SK-N-MC (cell line): ENCODE measurements at regions not wholly inside any gene's neighbourhood (a gene's known extent, or its start where the extent isn't known, plus 50 kb on each side); places are given as distances from the start of the nearest gene placed in this dataset.

Experiments
- DNase-seq: peaks from one replicate; pipeline ENCODE4 v3.0.0-alpha.2; 2011; ENCODE audit warnings: low read depth, low spot score
- H3K27ac ChIP-seq: fragments of 200-600 bp; sonication (generic); 2 replicates; pipeline ENCODE4 v1.5.1; 2016; ENCODE audit warnings: mixed run types
- H3K36me3 ChIP-seq: fragments of 200-600 bp; sonication (generic); 2 replicates; pipeline ENCODE4 v1.6.1; 2017; ENCODE audit warnings: antibody characterized with exemption, low read length, mixed read lengths; ENCODE audit not compliant: insufficient read depth
- H3K4me3 ChIP-seq: fragments of 200-600 bp; sonication (generic); 2 replicates; pipeline ENCODE4 v1.5.1; 2016
- H3K9ac ChIP-seq: fragments of 200-600 bp; sonication (generic); 2 replicates; pipeline ENCODE4 v1.8.0; 2017; ENCODE audit warnings: mixed run types, mixed read lengths; ENCODE audit not compliant: insufficient read length
- H3K9me3 ChIP-seq: fragments of 200-600 bp; sonication (generic); 2 replicates; pipeline ENCODE4 v1.6.1; 2017; ENCODE audit warnings: low read depth, mild to moderate bottlenecking, antibody characterized with exemption, low read length, moderate library complexity, mixed read lengths
- EZH2 ChIP-seq: fragments of 200-600 bp; sonication (generic); IDR thresholded peaks from one replicate; pipeline ENCODE4 v1.6.1; 2017; ENCODE audit warnings: antibody characterized with exemption
- FOXP2 ChIP-seq: optimal IDR thresholded peaks from 2 replicates; pipeline ENCODE3; 2011; ENCODE audit warnings: mild to moderate bottlenecking, moderate library complexity; ENCODE audit not compliant: insufficient read depth; ENCODE audit errors: extremely low read length, control extremely low read depth
- POLR2AphosphoS5 ChIP-seq: IDR thresholded peaks from 2 replicates; pipeline ENCODE4 v1.6.1; 2012; ENCODE audit warnings: mild to moderate bottlenecking, low read depth, low read length, borderline replicate concordance

DNA sequence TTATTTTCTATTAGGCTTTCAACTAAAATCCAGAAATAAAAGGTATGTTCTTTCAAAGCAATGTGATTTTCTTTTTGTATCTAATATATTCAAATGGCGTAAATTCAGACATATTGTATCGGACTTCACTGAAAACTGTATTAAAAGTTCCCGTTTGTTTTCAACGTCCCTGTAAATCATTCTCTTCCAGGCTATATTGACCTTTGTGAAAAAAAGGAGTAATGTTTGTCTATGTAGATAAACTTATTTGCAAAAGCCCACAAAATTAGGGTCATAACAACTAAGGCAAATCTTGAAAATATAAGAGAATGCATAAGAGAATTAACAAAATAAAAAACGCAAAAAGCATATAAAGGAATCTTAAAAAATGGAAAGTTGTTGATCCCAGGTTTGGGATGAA, 1492.4 kb downstream of the AACS start:
- DNase-seq: no peak
- H3K9ac ChIP-seq: no peak overlapping the region
- no peak overlapping the region for H3K4me3 ChIP-seq
- H3K36me3 ChIP-seq: no peaks in the 10 kb centered on the region
- no peak overlapping the region for H3K27ac ChIP-seq
- H3K9me3 ChIP-seq: no peaks in the 10 kb centered on the region
- TF ChIP-seq EZH2 (no peak), POLR2AphosphoS5 (no peak), FOXP2 (no peak)

DNA sequence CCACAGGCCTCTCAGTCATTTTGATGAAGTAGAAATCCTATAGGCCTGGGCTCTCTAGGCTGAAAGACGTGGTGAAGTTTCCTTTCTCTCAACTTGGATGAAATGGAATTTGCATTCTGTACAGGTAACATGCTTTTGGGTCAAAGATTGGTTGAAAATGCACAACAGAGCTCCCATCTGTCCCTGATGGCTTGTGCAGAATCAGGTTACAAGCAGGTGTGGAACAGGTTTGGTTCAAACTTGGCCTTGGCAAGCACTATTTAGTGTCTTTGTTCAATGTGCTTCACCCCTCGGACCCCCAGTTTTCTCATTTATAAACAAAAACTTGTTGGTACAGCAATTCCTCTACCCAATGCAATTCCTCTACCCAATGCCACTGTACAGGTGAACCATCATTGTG, 1493.0 kb downstream of the AACS start:
- no peak overlapping the region for H3K9ac ChIP-seq

DNA sequence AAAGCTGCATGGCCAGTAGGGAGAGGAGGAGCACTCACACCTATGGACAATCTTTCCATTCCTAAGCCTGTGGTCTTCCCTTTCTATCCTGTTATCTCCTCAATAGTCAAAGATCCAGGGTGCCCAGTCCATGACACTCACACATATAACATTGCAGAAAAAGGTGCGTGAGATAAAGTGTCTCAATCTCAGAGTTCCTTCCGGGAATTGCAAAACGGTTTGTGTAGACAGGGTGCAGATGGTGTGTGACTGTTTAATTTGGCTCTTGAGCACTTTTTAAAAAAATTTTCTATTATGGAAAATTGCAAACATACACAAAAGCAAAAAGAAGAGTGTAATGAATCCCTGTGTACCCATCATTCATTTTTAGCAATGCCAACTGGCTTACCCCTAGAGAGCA, 1493.6 kb downstream of the AACS start:
- Histone ChIP-seq H3K4me3 (no peak overlapping the region), H3K27ac (no peak overlapping the region), H3K36me3 (no peaks in the 10 kb centered on the region), H3K9me3 (no peaks in the 10 kb centered on the region), H3K9ac (no peak overlapping the region)
- no peak for DNase-seq
- TF ChIP-seq EZH2: no peak
- TF ChIP-seq POLR2AphosphoS5: no peak
- TF ChIP-seq FOXP2: no peak

More for the DNA sequence above, 1493.0 kb downstream of the AACS start:
- no peaks in the 10 kb centered on the region for H3K36me3 ChIP-seq
- no peak overlapping the region for H3K4me3 ChIP-seq
- H3K9me3 ChIP-seq: no peaks in the 10 kb centered on the region
- no peak overlapping the region for H3K27ac ChIP-seq
- TF ChIP-seq FOXP2 (no peak), EZH2 (no peak), POLR2AphosphoS5 (no peak)
- DNase-seq: no peak

DNA sequence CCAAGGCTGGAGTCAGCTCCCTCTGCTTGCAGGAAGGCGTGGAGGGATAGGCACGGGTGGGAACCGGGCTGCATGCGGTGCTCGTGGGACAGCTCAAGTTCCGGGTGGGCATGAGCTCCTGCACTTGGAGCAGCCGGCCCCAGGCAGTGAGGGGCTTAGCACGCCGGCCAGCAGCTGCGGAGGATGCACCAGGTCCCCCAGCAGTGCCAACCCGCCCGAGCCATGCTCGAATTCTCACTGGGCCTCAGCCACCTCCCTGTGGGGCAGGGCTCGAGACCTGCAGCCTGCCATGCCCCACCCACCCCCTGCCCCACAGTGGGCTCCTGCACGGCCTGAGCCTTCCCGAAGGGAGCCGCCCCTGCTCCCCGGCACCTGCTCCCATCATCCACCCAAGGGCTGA, 1501.8 kb downstream of the AACS start:
- H3K9ac ChIP-seq: no peak overlapping the region
- no peak overlapping the region for H3K4me3 ChIP-seq
- H3K27ac ChIP-seq: no peak overlapping the region
- no peaks in the 10 kb centered on the region for H3K36me3 ChIP-seq
- H3K9me3 ChIP-seq: no peaks in the 10 kb centered on the region
- no peak for TF ChIP-seq FOXP2
- TF ChIP-seq POLR2AphosphoS5: no peak
- TF ChIP-seq EZH2: no peak
- no peak for DNase-seq

DNA sequence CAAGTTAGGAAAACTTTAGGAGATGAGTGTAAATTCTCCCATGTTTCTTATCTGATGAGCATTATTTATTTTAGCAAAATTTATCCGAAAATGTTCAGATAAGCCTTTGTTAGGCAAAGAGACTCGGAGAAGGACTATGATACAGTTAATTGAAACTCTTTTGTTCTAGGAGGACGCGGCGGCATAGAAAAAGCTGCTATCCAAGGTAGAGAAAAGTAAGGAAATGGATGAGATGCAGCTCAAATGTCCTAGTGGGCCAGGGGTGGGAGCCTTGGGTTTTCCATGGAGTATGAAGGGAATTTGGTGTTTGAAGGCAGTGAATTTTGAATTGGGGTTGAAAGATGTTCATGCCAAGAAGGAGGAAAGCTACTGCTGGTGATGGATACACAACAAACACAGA, 1504.5 kb downstream of the AACS start:
- Histone ChIP-seq H3K4me3 (no peak overlapping the region), H3K9ac (no peak overlapping the region), H3K27ac (no peak overlapping the region), H3K36me3 (no peaks in the 10 kb centered on the region), H3K9me3 (no peaks in the 10 kb centered on the region)
- TF ChIP-seq EZH2 (no peak), FOXP2 (no peak), POLR2AphosphoS5 (no peak)
- no peak for DNase-seq

DNA sequence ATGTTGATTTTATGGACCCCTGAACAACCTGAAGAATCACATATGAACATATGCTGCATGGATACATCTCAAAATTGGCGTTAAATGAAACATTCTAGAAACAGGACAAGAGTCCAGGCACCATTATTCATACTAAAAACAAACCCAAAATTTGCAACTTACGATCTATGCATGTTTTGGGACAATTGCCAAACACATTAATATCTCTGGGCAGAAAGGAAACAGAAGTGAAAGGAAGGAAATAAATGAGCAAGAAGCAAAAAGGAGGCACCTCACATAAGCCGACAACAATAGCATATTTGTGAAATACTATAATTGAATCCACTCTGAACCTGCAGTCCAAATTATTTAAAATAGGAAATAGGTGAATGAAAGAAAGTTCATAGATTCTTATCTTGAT, 1505.3 kb downstream of the AACS start:
- no peak for DNase-seq
- no peak for TF ChIP-seq POLR2AphosphoS5
- no peak for TF ChIP-seq FOXP2
- no peak for TF ChIP-seq EZH2
- Histone ChIP-seq H3K36me3 (no peaks in the 10 kb centered on the region), H3K4me3 (no peak overlapping the region), H3K27ac (no peak overlapping the region), H3K9me3 (no peaks in the 10 kb centered on the region), H3K9ac (no peak overlapping the region)

DNA sequence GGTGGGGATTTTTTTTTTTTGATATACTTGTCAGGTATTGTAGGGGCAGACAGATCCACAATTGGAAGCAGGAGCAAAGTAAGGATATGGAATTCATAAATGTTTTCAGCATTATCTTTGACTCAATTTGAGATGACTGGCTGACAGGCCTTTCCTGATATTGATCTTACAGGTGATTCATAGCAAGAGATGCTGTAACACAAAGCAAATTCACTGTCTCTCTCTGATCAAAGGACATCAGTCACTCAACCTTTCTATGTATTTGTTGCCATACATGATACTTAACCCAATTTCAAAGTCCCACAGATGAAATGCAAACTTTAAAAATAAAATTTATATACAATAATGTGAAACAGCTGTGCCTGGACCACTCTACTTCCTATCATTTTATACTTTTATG, 1506.9 kb downstream of the AACS start:
- Histone ChIP-seq H3K9me3 (no peaks in the 10 kb centered on the region), H3K27ac (no peak overlapping the region), H3K4me3 (no peak overlapping the region), H3K36me3 (no peaks in the 10 kb centered on the region), H3K9ac (no peak overlapping the region)
- DNase-seq: no peak
- TF ChIP-seq POLR2AphosphoS5 (no peak), FOXP2 (no peak), EZH2 (no peak)

DNA sequence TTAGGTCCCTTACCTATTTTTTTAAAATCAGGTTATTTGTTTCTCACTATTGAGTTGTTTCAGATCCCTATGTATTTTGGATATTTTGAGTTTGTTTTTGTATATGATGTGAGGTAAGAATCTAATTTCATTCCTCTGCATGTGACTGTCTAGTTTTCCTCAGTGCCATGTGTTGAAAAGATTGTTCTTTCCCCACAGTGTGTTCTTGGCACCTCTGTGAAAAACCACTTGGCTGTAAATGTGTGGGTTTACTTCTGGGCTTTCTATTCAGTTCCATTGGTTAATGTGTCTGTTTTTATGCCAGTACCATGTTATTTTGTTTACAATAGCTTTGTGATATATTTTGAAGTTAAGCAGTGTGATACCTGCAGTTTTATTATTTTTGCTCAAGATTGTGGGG, 1516.4 kb downstream of the AACS start:
- no peak overlapping the region for H3K4me3 ChIP-seq
- H3K9me3 ChIP-seq: no peaks in the 10 kb centered on the region
- no peak overlapping the region for H3K9ac ChIP-seq
- H3K36me3 ChIP-seq: no peaks in the 10 kb centered on the region
- DNase-seq: no peak
- no peak for TF ChIP-seq POLR2AphosphoS5
- no peak for TF ChIP-seq FOXP2
- TF ChIP-seq EZH2: no peak
- H3K27ac ChIP-seq: no peak overlapping the region

DNA sequence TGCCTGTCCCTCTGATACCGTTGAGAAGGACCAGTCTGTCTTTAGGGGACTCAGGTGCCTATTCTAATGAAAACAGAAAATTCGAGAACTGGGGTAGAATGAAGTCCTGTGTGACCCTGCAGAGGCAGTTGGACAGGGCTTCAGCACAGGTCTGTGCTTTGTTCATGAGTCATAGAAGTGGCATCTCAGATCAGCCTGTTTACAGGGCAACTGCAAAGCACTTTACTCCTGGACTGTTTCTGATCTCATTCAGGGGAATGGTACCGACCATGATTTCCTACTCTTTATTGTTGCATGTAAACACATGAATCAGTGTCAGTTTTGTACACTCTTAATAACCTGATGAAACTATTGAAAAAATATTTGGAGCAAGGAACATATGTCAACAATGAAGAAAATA, 1517.0 kb downstream of the AACS start:
- H3K4me3 ChIP-seq: no peak overlapping the region
- H3K36me3 ChIP-seq: no peaks in the 10 kb centered on the region
- H3K9ac ChIP-seq: no peak overlapping the region
- no peak overlapping the region for H3K27ac ChIP-seq
- DNase-seq: no peak
- no peaks in the 10 kb centered on the region for H3K9me3 ChIP-seq
- TF ChIP-seq POLR2AphosphoS5 (no peak), EZH2 (no peak), FOXP2 (no peak)
